Activated CD8-positive, alpha-beta T cell treated with anti-CD3 and anti-CD28 coated beads for 36 hours (primary cell): ENCODE measurements at regions not wholly inside any gene's neighbourhood (a gene's known extent, or its start where the extent isn't known, plus 50 kb on each side); places are given as distances from the start of the nearest gene placed in this dataset.
"Not testable (repeated sequence)": the region's sequence is repeated elsewhere in the genome, so short reads cannot be mapped to it uniquely, and the experiment has no call there.

Experiments
- ATAC-seq: fragments of 200-7000 bp; cut with Tn5 transposase; one replicate; pipeline ENCODE4 v1.10.0; 2021; ENCODE audit warnings: mild to moderate bottlenecking, moderate library complexity
- CTCF ChIA-PET: fragments of 350-600 bp; sonication (Branson Sonifier 250); formaldehyde crosslinking; loops from one replicate; lab custom pipeline; 2021; ENCODE audit warnings: antibody characterized with exemption; lab: Charles Lee
- POLR2A ChIA-PET: fragments of 350-600 bp; sonication (Branson Sonifier 250); formaldehyde crosslinking; loops from one replicate; lab custom pipeline; 2021; ENCODE audit warnings: antibody characterized with exemption; lab: Charles Lee
- DNase-seq: peaks from one replicate; pipeline ENCODE4 v3.0.0-alpha.2; 2020
- H3K27ac Mint-ChIP-seq: one replicate; pipeline ENCODE4 v1.8.0; 2021; ENCODE audit warnings: mild to moderate bottlenecking, mixed read lengths
- H3K27me3 Mint-ChIP-seq: one replicate; pipeline ENCODE4 v1.8.0; 2021; ENCODE audit warnings: mixed read lengths
- H3K36me3 Mint-ChIP-seq: one replicate; pipeline ENCODE4 v1.8.0; 2021; ENCODE audit warnings: low read depth, mixed read lengths
- H3K4me1 Mint-ChIP-seq: one replicate; pipeline ENCODE4 v1.8.0; 2021; ENCODE audit warnings: low read depth, mixed read lengths
- H3K4me3 Mint-ChIP-seq: one replicate; pipeline ENCODE4 v1.8.0; 2021; ENCODE audit warnings: mild to moderate bottlenecking, moderate library complexity, mixed read lengths
- H3K9me3 Mint-ChIP-seq: one replicate; pipeline ENCODE4 v1.8.0; 2021; ENCODE audit warnings: mixed read lengths
- CTCF ChIP-seq: fragments of 200-600 bp; IDR thresholded peaks from one replicate; pipeline ENCODE4 v1.8.0; 2022; ENCODE audit warnings: antibody characterized with exemption, mild to moderate bottlenecking
- intact Hi-C: fragments of 100-400 bp; cut with micrococcal nuclease; formaldehyde crosslinking; loops from one replicate; pipeline ENCODE4 v1.10.0; 2022

- peaks cover 3% of the 10 kb centered on the region for H3K9me3 Mint-ChIP-seq
- ATAC-seq (no peak), DNase-seq (no peak)
- H3K4me1 Mint-ChIP-seq: no peaks in the 10 kb centered on the region
- ChIA-PET POLR2A (interaction anchor here (1.0 kb wide), 1 partner anchor 45 kb away, joined by 3 read pairs; no protein-coding TSS in a partner anchor), CTCF (no interaction called here)
- no peak overlapping the region for H3K4me3 Mint-ChIP-seq
- no peaks in the 10 kb centered on the region for H3K36me3 Mint-ChIP-seq
- TF ChIP-seq CTCF: no peak
- intact Hi-C loops: no loop called here
- no peak overlapping the region for H3K27ac Mint-ChIP-seq
- H3K27me3 Mint-ChIP-seq: no peaks in the 10 kb centered on the region
Observed at GRCh38 chr6:19214231-19214630, 622.9 kb upstream of the ID4 start.

GRCh38 chr6:19219931-19220330, 617.2 kb upstream of the ID4 start:
- ChIA-PET POLR2A (no interaction called here), CTCF (no interaction called here)
- TF ChIP-seq CTCF: no peak
- no peak for DNase-seq
- H3K4me3 Mint-ChIP-seq: no peak overlapping the region
- no peaks in the 10 kb centered on the region for H3K27me3 Mint-ChIP-seq
- no peak for ATAC-seq
- H3K36me3 Mint-ChIP-seq: no peaks in the 10 kb centered on the region
- H3K27ac Mint-ChIP-seq: no peak overlapping the region
- H3K9me3 Mint-ChIP-seq: peaks cover 2% of the 10 kb centered on the region
- H3K4me1 Mint-ChIP-seq: no peaks in the 10 kb centered on the region
- intact Hi-C loops: no loop called here

GRCh38 chr6:19231878-19232561, 605.1 kb upstream of the ID4 start:
- ATAC-seq (no peak), DNase-seq (no peak)
- no peak for TF ChIP-seq CTCF
- Mint-ChIP-seq H3K27ac (no peak overlapping the region), H3K36me3 (no peaks in the 10 kb centered on the region), H3K4me3 (no peak overlapping the region), H3K27me3 (no peaks in the 10 kb centered on the region), H3K4me1 (no peaks in the 10 kb centered on the region), H3K9me3 (peaks cover 5% of the 10 kb centered on the region)
- POLR2A ChIA-PET: no interaction called here
- CTCF ChIA-PET: no interaction called here
- intact Hi-C loops: no loop called here

- POLR2A ChIA-PET: no interaction called here
- TF ChIP-seq CTCF: no peak
- CTCF ChIA-PET: no interaction called here
Observed at GRCh38 chr6:19245656-19246055, 591.5 kb upstream of the ID4 start.

GRCh38 chr6:19247181-19247580, 590.0 kb upstream of the ID4 start:
- H3K4me1 Mint-ChIP-seq, CTCF ChIA-PET, intact Hi-C loops, ATAC-seq, H3K4me3 Mint-ChIP-seq, H3K27me3 Mint-ChIP-seq, POLR2A ChIA-PET, DNase-seq, H3K36me3 Mint-ChIP-seq, H3K27ac Mint-ChIP-seq: not testable (repeated sequence)
- H3K9me3 Mint-ChIP-seq: peaks cover 28% of the 10 kb centered on the region

More at GRCh38 chr6:19245656-19246055, 591.5 kb upstream of the ID4 start:
- Mint-ChIP-seq H3K27me3 (no peaks in the 10 kb centered on the region), H3K4me3 (no peak overlapping the region), H3K4me1 (no peaks in the 10 kb centered on the region), H3K9me3 (peaks cover 31% of the 10 kb centered on the region), H3K27ac (no peak overlapping the region), H3K36me3 (no peaks in the 10 kb centered on the region)
- no peak for ATAC-seq
- intact Hi-C loops: no loop called here
- DNase-seq: no peak

GRCh38 chr6:19256123-19256522, 581.0 kb upstream of the ID4 start:
- H3K27me3 Mint-ChIP-seq, CTCF ChIA-PET, H3K9me3 Mint-ChIP-seq, DNase-seq, H3K4me1 Mint-ChIP-seq, POLR2A ChIA-PET, H3K27ac Mint-ChIP-seq, ATAC-seq, intact Hi-C loops, H3K36me3 Mint-ChIP-seq, H3K4me3 Mint-ChIP-seq: not testable (repeated sequence)
